ENCODE measurements at regions not wholly inside any gene's neighbourhood (a gene's known extent, or its start where the extent isn't known, plus 50 kb on each side); places are given as distances from the start of the nearest gene placed in this dataset.

GRCh38 chr6:137424251-137424650 lies 69.9 kb downstream of the OLIG3 start:
- DNase-seq (ENCODE audit: low read depth): no peak
- TF ChIP-seq, protein P1, sequence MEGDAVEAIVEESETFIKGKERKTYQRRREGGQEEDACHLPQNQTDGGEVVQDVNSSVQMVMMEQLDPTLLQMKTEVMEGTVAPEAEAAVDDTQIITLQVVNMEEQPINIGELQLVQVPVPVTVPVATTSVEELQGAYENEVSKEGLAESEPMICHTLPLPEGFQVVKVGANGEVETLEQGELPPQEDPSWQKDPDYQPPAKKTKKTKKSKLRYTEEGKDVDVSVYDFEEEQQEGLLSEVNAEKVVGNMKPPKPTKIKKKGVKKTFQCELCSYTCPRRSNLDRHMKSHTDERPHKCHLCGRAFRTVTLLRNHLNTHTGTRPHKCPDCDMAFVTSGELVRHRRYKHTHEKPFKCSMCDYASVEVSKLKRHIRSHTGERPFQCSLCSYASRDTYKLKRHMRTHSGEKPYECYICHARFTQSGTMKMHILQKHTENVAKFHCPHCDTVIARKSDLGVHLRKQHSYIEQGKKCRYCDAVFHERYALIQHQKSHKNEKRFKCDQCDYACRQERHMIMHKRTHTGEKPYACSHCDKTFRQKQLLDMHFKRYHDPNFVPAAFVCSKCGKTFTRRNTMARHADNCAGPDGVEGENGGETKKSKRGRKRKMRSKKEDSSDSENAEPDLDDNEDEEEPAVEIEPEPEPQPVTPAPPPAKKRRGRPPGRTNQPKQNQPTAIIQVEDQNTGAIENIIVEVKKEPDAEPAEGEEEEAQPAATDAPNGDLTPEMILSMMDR (IDR thresholded peaks at IDR 0.05; ENCODE audit: insufficient read depth, low read length, poor library complexity, severe bottlenecking): no peak
- Histone ChIP-seq H3K36me3 (ENCODE audit: control insufficient read depth, insufficient read depth, low read length) (no peaks in the 10 kb centered on the region), H3K4me3 (ENCODE audit: low read depth, low read length) (no peak overlapping the region), H3K27me3 (ENCODE audit: control insufficient read depth, insufficient read depth, low read length) (no peaks in the 10 kb centered on the region)

DNA sequence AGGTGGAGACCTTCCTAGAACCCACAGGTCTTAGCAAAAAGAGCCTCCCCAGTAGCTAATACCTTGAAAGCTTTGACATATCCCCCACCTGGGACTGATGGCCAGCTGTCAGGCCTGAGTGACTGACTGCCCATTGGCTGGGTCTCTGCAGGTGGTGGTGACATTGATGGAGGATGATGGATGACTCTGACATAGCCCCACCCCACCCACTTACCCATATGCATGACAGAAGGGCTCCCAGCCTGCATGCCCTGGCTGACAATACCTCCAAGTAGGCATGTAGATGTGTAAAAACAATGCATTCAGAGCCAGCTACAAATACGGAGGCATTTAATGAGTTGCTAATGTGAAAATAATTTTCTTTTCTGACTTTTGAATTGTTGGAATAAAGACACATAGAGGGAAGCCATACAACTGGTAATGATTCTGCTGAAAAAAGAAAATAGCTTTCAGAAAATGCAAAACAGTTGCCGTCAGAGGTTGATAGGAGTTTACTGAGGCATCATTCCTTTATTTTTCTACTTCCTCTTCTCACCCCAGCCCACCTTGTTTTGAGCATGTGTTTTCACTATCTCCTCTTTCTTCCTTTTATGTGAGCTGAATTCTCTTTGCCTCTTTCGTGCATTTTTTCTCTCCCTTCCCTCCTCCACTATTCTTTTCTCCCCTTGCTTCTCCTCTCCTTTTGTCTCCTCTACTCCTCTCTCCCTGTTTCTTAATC lies 70.6 kb downstream of the OLIG3 start:
- TF ChIP-seq, protein P1 (IDR thresholded peaks at IDR 0.05; ENCODE audit: insufficient read depth, low read length, poor library complexity, severe bottlenecking): no peak

DNA sequence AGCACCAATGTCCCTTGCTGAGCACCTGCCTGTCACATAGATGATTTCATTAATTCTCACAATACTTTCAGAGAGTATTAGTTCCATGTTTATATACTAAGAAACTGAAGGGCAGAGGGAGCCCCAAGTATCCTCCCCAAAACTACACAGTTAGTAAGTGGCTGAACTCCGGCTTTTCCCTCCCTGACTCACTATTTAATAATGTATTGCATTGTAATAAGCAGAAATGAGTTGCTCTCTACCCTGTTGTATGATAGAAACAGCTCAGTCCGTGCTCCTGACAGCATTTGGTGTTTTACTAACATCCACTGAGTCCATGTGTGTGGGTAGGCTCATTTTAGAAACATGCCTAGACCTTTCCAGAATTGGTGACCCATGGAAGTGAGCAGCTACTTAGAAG lies 76.8 kb downstream of the OLIG3 start:
- no peaks in the 10 kb centered on the region for H3K36me3 ChIP-seq (ENCODE audit: control insufficient read depth, insufficient read depth, low read length)
- TF ChIP-seq, protein P1 (IDR thresholded peaks at IDR 0.05; ENCODE audit: insufficient read depth, low read length, poor library complexity, severe bottlenecking): no peak
- DNase-seq (ENCODE audit: low read depth): no peak
- H3K27me3 ChIP-seq (ENCODE audit: control insufficient read depth, insufficient read depth, low read length): no peaks in the 10 kb centered on the region
- H3K4me3 ChIP-seq (ENCODE audit: low read depth, low read length): no peak overlapping the region

More for the DNA sequence above, 70.6 kb downstream of the OLIG3 start:
- DNase-seq (ENCODE audit: low read depth): no peak
- no peaks in the 10 kb centered on the region for H3K36me3 ChIP-seq (ENCODE audit: control insufficient read depth, insufficient read depth, low read length)
- no peak overlapping the region for H3K4me3 ChIP-seq (ENCODE audit: low read depth, low read length)
- no peaks in the 10 kb centered on the region for H3K27me3 ChIP-seq (ENCODE audit: control insufficient read depth, insufficient read depth, low read length)

DNA sequence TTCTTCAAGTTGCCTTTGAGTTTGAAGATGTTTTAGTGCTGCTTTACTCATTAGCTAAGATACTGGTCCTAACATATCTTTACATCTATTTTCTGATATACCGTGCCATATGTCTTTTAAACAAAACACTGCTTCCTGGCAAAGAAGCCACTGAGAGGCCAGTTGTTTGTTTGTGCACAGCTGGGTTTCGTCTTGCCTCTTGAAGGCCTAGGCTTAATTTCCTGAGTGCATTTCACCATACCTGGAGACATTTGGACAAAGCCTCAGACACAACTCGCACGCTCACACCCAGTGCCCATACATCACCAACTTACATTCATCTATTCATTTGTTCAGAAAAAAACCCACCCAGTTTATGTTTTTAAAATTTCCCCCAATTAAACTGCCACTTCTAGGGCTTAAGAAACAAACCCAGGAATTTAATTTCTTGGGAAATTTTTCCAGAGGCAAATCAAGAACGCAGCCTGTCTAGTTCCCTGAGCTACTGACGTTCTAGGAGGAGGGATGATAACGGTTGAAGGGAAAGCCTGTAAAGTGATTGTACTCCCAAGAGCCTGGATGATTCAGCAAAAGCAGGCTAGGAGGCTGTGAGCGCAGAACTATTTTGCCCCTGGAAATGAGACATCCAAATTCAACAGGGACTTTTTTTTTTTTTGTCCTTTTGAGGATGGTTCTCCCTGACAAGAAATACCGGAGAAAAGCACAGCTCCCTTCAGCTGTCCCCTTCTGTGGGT lies 77.7 kb downstream of the OLIG3 start:
- no peak for DNase-seq (ENCODE audit: low read depth)
- H3K36me3 ChIP-seq (ENCODE audit: control insufficient read depth, insufficient read depth, low read length): no peaks in the 10 kb centered on the region
- H3K4me3 ChIP-seq (ENCODE audit: low read depth, low read length): no peak overlapping the region
- no peaks in the 10 kb centered on the region for H3K27me3 ChIP-seq (ENCODE audit: control insufficient read depth, insufficient read depth, low read length)
- TF ChIP-seq, protein P1 (IDR thresholded peaks at IDR 0.05; ENCODE audit: insufficient read depth, low read length, poor library complexity, severe bottlenecking): no peak

DNA sequence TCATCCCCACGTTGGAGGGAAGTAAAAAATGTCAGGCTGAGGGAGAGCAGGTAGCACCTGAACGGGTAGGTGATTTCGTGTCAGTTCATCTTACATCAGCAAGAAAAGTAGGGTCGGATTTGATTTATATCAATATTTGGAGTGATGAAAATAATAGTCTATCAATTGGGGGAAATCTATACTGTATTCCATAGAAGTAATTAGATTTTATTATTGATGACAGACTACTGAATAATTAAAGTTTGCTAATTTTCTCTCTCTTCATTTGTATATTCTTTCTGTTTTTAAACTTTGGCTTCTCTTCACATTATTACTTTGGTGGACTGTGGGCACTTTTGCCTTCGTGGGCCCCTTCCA lies 78.4 kb downstream of the OLIG3 start:
- Histone ChIP-seq H3K36me3 (ENCODE audit: control insufficient read depth, insufficient read depth, low read length) (no peaks in the 10 kb centered on the region), H3K4me3 (ENCODE audit: low read depth, low read length) (no peak overlapping the region), H3K27me3 (ENCODE audit: control insufficient read depth, insufficient read depth, low read length) (no peaks in the 10 kb centered on the region)
- DNase-seq (ENCODE audit: low read depth): no peak
- TF ChIP-seq, protein P1 (IDR thresholded peaks at IDR 0.05; ENCODE audit: insufficient read depth, low read length, poor library complexity, severe bottlenecking): no peak

All from kidney epithelial cell (primary cell).